ENCODE measurements at regions not wholly inside any gene's neighbourhood (a gene's known extent, or its start where the extent isn't known, plus 50 kb on each side); places are given as distances from the start of the nearest gene placed in this dataset.
"Not testable (repeated sequence)": the region's sequence is repeated elsewhere in the genome, so short reads cannot be mapped to it uniquely, and the experiment has no call there.

GRCh38 chr1:112855152-112855828 is 100.7 kb downstream of the SLC16A1 start:
- no peak for DNase-seq

DNA sequence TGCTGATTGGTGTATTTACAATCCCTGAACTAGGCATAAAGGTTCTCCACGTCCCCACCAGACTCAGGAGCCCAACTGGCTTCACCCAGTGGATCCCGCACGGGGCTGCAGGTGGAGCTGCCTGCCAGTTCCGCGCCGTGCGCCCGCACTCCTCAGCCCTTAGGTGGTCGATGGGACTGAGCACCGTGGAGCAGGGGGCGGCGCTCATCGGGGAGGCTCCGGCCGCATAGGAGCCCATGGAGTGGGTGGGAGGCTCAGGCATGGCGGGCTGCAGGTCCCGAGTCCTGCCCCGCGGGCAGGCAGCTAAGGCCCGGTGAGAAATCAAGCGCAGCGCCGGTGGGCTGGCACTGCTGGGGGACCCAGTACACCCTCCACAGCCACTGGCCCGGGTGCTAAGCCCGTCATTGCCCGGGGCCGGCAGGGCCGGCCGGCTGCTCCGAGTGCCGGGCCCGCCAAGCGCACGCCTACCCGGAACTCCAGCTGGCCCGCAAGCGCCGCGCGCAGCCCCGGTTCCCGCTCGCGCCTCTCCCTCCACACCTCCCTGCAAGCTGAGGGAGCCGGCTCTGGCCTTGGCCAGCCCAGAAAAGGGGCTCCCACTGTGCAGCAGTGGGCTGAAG is 101.5 kb downstream of the SLC16A1 start:
- not testable (repeated sequence) for DNase-seq

DNA sequence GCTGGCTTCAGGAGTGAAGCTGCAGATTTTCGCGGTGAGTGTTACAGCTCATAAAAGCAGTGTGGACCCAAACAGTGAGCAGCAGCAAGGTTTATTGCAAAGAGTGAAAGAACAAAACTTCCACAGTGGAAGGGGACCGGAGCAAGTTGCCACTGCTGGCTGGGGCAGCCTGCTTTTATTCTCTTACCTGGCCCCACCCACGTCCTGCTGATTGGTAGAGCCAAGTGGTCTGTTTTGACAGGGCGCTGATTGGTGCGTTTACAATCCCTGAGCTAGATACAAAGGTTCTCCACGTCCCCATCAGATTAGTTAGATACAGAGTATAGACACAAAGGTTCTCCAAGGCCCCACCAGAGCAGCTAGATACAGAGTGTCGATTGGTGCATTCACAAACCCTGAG is 102.1 kb downstream of the SLC16A1 start:
- not testable (repeated sequence) for DNase-seq

- DNase-seq: no peak
These were observed 103.1 kb downstream of the SLC16A1 start for GRCh38 chr1:112852934-112853333.

DNA sequence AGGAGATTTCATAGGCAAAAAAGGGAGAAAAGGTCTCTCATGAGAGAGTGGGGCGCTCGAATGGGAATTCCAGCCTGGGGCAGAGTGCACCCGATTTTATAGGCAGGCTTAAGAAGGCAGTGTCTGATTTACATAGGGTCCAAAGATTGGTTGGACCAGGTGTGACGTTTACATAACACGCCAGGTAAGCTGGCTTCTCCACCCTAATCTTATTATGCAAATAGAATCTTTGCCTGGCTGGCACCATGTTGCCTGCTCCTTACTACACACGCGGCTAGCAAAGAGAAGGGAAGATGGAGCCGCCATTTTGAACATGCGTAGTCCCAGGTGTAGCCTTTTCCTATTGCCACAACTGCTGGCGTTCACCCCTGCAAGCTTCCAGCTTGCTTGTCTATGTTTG is 103.7 kb downstream of the SLC16A1 start:
- no peak for DNase-seq

DNA sequence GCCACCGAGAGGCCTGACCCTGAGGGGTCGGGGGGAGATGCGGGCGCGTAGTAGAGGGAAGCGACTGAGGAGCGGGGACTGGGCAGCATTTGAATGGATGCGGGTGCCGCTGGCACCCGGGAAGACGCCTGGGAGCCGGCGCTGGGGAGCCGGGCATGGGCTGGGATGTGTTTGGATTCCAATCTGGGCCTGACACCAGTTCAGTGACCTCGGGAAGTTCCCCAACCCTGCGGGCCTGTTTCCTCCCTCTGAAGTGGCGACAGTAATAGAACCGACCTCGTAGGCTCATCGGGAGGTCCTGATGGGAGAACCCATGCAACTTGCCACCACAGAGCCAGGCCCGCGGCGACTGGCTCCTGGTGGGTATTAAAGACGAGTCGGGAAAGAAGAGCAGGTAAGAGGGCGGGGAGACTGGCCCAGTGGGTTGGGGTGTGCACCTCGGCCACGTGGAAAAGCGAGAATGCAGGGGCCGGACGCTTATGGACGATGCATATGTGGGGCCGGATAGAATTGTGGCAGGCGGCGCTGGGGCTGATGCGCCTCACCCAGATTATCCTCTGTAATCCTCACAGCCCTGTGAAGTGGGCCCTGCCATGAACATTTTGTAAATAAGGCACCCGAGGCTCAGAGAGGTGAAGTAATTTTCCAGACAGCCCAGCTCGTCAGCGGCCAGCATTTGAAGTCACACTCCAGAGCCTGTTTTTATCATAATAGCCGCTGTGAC is 105.8 kb downstream of the SLC16A1 start:
- no peak for DNase-seq

- DNase-seq: peak; percentile 16
These were observed 106.5 kb downstream of the SLC16A1 start for GRCh38 chr1:112849425-112850033.

DNA sequence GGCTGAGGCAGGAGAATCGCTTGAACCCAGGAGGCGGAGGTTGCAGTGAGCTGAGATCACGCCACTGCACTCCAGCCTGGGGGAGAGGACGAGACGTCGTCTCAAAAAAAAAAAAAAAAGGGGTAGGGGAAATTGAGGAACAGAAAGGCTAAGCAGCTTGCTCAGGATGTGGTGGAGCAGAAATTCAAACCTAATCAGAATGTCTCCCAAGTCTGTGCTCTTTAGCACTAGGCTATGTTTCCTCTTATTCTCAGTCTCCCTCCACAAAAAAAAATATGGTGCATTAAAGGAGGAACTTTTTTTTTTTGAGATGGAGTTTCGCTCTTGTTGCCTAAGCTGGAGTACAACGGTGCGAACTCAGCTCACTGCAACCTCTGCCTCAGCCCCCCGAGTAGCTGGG is 114.2 kb downstream of the SLC16A1 start:
- no peak for DNase-seq

- DNase-seq: no peak
These were observed 115.1 kb downstream of the SLC16A1 start for GRCh38 chr1:112840631-112841624.

- DNase-seq: no peak
These were observed 119.4 kb downstream of the SLC16A1 start for GRCh38 chr1:112836642-112837041.

DNA sequence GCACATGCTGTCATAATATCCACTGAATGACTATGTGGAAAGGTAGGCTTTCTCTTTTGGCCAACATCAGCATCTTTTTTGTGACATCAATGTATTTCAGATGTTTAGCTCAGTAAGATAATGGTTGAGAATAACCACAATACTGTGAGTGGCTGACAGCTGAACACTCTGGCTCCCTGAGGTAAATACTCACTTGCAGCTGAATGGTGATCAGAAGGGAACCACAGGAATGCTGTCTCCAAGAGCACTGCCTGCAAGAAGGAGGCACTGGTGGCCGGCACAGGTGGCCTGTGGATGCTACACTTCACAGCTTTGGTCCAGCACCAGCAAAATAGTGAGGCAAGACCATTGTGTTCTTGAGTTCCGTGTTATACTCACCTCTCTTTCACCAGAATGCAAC is 118.7 kb upstream of the PPM1J start:
- no peak for DNase-seq

- DNase-seq: not testable (repeated sequence)
These were observed 117.1 kb upstream of the PPM1J start for GRCh38 chr1:112832259-112832658.

- not testable (repeated sequence) for DNase-seq
These were observed 114.6 kb upstream of the PPM1J start for GRCh38 chr1:112829691-112830090.

DNA sequence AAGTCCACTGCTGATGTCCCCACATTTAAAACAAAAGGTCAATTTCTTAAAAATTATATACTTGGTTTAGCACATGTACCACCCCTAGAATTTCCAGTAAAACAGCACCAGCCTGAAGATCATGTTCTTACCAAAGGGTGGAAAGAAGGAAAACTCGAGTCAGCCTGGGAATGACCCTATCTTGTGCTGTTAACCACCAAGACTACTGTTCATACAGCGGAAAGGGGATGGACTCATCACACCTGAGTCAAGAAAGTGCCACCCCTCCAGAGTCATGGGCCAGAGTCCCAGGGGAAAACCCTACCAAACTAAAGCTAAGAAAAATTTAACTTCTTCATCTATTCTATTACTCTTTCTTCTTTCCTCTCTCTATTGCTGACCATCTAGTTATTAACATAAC is 113.6 kb upstream of the PPM1J start:
- no peak for DNase-seq

DNA sequence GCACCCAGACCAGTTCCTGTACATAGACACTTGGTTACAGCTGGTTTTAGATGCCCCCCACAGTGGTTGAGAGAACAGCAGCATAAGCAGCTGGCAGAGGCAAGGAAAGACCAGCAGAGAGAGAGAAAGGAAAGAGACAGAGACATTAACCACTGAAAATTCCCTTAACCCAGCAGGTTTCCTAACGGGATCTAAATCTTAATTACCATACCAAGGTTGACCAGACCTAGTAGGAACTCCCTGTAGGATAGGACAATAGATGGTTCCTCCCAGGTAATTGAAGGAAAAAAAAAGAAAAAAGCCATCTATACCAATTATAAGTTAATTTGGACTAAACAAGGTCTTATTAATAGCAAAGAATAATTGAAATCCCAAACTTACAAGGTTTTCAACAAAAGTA is 112.3 kb upstream of the PPM1J start:
- not testable (repeated sequence) for DNase-seq

- DNase-seq: no peak
These were observed 111.2 kb upstream of the PPM1J start for GRCh38 chr1:112826217-112826944.

DNA sequence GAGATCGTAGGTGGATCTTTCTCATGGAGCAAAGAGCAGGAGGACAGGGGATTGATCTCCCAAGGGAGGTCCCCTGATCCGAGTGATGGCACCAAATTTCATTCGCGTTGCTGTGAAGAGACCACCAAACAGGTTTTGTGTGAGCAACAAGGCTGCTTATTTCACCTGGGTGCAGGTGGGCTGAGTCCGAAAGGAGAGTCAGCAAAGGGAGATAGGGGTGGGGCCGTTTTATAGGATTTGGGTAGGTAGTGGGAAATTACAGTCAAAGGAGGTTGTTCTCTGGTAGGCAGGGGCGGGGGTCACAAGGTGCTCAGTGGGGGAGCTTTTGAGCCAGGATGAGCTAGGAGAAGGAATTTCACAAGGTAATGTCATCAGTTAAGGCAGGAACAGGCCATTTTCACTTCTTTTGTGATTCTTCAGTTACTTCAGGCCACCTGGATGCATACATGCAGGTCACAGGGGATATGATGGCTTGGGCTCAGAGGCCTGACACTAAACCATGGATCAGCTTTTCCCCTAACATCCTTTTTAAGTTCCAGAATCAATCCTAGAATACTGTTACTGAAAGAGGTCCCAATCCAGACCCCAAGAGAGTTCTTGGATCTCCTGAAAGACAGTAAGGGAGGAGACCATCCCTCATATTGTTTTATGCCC is 110.6 kb upstream of the PPM1J start:
- not testable (repeated sequence) for DNase-seq

GRCh38 chr1:112825075-112825474 is 109.9 kb upstream of the PPM1J start:
- DNase-seq: not testable (repeated sequence)

- not testable (repeated sequence) for DNase-seq
These were observed 106.4 kb upstream of the PPM1J start for GRCh38 chr1:112821307-112822063.

DNA sequence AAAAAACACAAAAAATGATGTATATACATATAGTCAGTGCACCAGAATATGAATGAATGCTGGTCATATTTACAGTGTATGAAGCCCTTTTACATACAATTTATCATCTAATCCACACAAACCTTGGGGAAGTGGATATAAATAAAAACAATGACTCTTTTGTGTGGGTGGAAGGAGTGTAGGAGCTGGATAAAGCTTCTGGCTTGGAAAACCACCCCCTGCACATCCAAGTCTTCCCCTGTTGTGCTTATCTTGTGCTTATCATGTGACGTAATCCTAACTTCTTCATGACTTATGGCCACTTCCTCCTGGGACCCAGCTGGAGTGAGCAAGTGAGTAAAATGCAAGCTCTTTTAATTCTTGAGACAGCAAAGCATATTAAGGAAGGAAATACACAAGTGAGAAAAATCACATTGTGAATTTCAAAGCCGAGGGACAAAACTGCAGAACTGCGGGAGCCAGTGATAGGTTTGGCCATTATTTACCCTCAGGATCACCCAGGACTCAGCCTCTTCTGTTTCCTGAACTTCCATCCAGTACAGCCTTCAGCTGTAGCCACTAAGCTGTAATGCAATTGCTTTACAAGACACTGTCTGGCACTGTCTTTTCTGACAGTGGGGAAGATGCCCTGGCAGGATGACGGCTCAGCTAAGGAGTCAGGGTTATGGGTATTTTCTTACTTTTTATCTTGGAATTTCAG is 104.0 kb upstream of the PPM1J start:
- DNase-seq: no peak

Data from activated CD4-positive, alpha-beta T cell treated with anti-CD3 and anti-CD28 coated beads for 48 hours (primary cell).